ENCODE measurements at regions not wholly inside any gene's neighbourhood (a gene's known extent, or its start where the extent isn't known, plus 50 kb on each side); places are given as distances from the start of the nearest gene placed in this dataset.

DNA sequence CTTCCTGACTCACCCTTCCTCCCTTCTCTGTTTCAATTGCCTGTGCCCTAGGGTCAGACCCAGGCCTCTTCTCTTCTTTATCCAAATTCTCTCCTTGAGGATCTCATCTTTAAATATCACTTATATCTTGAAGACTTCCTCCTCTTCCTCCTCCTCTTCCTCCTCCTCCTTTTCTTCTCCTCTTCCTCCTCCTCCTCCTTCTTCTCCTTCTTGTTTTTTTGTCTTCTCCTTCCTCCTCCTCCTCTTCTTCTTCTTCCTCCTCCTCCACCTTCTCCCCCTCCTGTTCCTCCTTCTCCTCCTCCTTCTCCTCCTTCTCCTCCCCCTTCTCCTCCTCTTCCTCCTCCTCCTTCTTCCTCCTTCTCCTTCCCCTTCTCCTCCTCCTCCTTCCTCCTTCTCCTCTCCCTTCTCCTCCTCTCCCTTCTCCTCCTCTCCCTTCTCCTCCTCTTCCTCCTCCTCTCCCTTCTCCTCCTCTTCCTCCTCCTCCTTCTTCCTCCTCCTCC, 127.6 kb upstream of the AKIRIN2 start:
- TF ChIP-seq, protein P1, sequence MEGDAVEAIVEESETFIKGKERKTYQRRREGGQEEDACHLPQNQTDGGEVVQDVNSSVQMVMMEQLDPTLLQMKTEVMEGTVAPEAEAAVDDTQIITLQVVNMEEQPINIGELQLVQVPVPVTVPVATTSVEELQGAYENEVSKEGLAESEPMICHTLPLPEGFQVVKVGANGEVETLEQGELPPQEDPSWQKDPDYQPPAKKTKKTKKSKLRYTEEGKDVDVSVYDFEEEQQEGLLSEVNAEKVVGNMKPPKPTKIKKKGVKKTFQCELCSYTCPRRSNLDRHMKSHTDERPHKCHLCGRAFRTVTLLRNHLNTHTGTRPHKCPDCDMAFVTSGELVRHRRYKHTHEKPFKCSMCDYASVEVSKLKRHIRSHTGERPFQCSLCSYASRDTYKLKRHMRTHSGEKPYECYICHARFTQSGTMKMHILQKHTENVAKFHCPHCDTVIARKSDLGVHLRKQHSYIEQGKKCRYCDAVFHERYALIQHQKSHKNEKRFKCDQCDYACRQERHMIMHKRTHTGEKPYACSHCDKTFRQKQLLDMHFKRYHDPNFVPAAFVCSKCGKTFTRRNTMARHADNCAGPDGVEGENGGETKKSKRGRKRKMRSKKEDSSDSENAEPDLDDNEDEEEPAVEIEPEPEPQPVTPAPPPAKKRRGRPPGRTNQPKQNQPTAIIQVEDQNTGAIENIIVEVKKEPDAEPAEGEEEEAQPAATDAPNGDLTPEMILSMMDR (IDR thresholded peaks at IDR 0.05; ENCODE audit: poor library complexity, severe bottlenecking): no peak
- TF ChIP-seq RAD21 (conservative IDR thresholded peaks at IDR 0.05) (no peak), POLR2AphosphoS5 (IDR thresholded peaks at IDR 0.05) (no peak)

Data from neural cell (in vitro differentiated cells).